ENCODE measurements at regions not wholly inside any gene's neighbourhood (a gene's known extent, or its start where the extent isn't known, plus 50 kb on each side); places are given as distances from the start of the nearest gene placed in this dataset.

GRCh38 chr5:73339051-73339575 lies 109.5 kb downstream of the FOXD1 start:
- no peak for DNase-seq (ENCODE audit: low read depth, low spot score)

- no peak for DNase-seq (ENCODE audit: low read depth, low spot score)
These were observed 110.1 kb downstream of the FOXD1 start for GRCh38 chr5:73338256-73339050.

- no peak for DNase-seq (ENCODE audit: low read depth, low spot score)
These were observed 110.9 kb downstream of the FOXD1 start for GRCh38 chr5:73337586-73338255.

GRCh38 chr5:73336366-73336765 lies 112.2 kb downstream of the FOXD1 start:
- no peak for DNase-seq (ENCODE audit: low read depth, low spot score)

- DNase-seq (ENCODE audit: low read depth, low spot score), result no peak
These were observed 114.5 kb downstream of the FOXD1 start for GRCh38 chr5:73333944-73334703.

- no peak for DNase-seq (ENCODE audit: low read depth, low spot score)
These were observed 118.0 kb downstream of the FOXD1 start for GRCh38 chr5:73330613-73331012.

GRCh38 chr5:73328640-73329039 lies 119.9 kb downstream of the FOXD1 start:
- DNase-seq (ENCODE audit: low read depth, low spot score), result no peak

GRCh38 chr5:73327908-73328455 lies 120.6 kb downstream of the FOXD1 start:
- DNase-seq (ENCODE audit: low read depth, low spot score), result no peak

GRCh38 chr5:73325546-73325945 lies 123.0 kb downstream of the FOXD1 start:
- no peak for DNase-seq (ENCODE audit: low read depth, low spot score)

GRCh38 chr5:73323466-73323865 lies 125.1 kb downstream of the FOXD1 start:
- no peak for DNase-seq (ENCODE audit: low read depth, low spot score)

- no peak for DNase-seq (ENCODE audit: low read depth, low spot score)
These were observed 126.0 kb downstream of the FOXD1 start for GRCh38 chr5:73322437-73323076.

- DNase-seq (ENCODE audit: low read depth, low spot score), result no peak
These were observed 126.7 kb downstream of the FOXD1 start for GRCh38 chr5:73321757-73322436.

GRCh38 chr5:73319036-73319435 lies 129.5 kb downstream of the FOXD1 start:
- DNase-seq (ENCODE audit: low read depth, low spot score), result no peak

GRCh38 chr5:73318308-73318719 lies 130.3 kb downstream of the FOXD1 start:
- no peak for DNase-seq (ENCODE audit: low read depth, low spot score)

- DNase-seq (ENCODE audit: low read depth, low spot score), result no peak
These were observed 131.1 kb downstream of the FOXD1 start for GRCh38 chr5:73317523-73317922.

GRCh38 chr5:73314395-73315257 lies 134.0 kb downstream of the FOXD1 start:
- no peak for DNase-seq (ENCODE audit: low read depth, low spot score)

- no peak for DNase-seq (ENCODE audit: low read depth, low spot score)
These were observed 135.6 kb downstream of the FOXD1 start for GRCh38 chr5:73312872-73313510.

- no peak for DNase-seq (ENCODE audit: low read depth, low spot score)
These were observed 136.3 kb downstream of the FOXD1 start for GRCh38 chr5:73312146-73312871.
